SW480 (cell line): ENCODE measurements at regions not wholly inside any gene's neighbourhood (a gene's known extent, or its start where the extent isn't known, plus 50 kb on each side); places are given as distances from the start of the nearest gene placed in this dataset.
"Not testable (repeated sequence)": the region's sequence is repeated elsewhere in the genome, so short reads cannot be mapped to it uniquely, and the experiment has no call there.

ENCODE experiments used
- DNase-seq: peaks from one replicate; pipeline ENCODE4 v3.0.0-alpha.2; 2016; ENCODE audit warnings: low spot score

DNA sequence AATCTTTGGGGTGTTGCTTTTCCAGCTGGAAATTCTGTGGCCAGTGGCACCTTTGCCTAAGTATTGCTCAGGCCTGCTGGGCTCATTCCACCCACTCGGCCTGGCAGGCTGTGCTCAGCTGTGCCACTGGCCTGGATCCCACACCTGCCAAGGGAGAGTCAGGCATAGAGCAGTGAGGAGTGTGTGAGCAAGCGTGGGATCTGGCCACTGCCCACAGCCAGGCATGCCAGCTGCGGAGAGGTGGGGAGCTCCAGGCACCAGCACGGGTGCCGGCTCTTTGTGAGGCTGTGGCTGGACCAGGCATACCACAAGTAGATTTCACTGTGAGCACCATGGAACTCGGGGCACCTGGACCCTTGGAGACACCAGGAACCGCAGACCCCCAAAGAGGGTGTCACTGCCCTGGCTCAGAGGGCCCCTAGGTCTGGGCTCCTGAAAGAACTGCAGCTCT, 118.1 kb upstream of the MAP2 start:
- no peak for DNase-seq

DNA sequence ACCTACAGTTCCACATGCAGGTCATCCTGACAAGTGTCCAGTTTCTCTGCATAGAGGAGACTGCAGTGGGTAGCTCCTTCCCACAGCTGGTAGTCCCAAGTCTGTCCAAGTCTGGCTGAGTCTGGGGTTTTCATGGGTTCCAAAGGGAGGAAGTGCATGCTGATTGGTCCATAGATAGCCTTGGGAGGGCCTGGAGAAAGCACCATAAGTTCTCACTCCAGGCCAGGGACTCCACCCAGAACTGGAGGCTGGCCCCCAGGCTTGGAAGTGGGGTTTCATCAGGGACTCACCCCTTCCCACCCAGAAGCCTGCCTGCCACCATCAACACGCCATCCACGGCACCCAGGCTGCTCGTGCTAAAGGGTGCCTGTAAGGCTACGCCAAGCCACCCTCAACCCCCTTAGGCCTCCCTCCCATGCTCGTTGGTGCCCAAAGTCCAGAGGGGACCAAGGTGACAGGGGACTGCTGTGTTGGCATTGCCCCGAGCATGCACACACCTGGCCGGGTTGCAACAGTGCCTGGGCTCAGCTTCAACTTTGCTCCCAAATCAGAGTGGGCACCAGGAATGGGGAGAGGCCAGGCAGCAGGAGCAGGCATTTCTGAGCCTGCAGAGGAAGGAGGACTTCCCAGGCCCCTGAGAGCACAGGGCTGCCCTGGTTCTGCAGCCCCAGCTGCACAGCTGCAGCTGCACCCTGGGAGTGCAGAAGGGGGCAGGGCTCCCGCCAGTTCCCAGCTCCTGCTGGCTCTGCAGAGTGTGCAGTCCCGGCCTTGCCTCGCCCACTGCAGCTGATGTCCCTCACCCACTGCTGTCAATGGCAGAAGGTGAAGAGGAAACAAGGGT, 116.5 kb upstream of the MAP2 start:
- no peak for DNase-seq

DNA sequence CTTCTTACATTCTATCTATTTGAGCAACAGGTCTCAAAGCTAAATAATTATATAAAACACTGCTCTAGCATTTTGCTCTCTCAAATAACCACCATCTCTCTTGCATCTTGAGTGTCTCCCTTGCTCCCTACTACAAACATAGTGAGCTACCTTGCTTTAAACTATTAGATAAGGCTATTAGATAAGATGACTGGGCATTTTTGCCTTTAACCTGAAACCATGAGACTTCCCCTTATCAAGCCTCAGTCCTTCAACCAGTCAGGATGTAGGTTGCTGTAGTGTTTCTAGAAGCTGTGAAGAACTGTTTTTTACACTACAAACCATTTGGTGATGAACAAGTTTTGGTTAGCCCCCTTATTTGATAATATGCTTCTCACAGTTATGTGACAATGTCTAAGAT, 115.4 kb upstream of the MAP2 start:
- no peak for DNase-seq

DNA sequence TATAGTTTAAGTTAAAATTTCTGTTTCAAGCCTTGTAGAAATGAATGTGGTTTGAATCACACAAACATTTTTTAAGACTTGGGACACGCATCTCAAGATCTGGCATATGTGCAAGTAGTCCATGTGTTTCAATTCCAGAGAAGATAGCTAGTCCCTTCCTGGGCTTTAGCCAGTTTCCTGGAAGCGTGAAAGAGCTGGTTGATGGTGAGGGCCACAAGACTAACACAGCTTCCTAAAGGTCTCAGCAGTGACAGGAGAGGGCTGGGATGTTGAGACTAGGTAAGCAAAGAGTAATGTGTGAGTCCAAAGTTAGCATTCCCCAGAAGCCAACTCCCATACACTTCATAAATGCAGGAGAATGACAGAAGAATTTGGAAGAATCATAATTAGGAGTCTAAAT, 111.9 kb upstream of the MAP2 start:
- no peak for DNase-seq

DNA sequence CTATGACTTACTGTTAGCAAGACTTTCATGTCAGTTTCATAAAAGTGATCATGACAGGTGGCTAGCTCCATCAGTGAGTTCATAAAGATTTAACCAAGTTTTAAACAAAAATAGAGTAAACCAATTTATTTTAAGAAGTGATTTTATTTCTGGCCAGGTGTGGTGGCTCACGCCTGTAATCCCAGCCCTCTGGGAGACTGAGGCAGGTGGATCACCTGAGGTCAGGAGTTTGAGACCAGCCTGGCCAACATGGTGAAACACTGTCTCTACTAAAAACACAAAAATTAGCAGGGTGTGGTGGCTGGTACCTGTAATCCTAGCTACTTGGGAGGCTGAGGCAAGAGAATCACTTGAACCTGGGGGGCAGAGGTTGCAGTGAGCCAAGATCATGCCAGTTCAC, 111.4 kb upstream of the MAP2 start:
- not testable (repeated sequence) for DNase-seq

DNA sequence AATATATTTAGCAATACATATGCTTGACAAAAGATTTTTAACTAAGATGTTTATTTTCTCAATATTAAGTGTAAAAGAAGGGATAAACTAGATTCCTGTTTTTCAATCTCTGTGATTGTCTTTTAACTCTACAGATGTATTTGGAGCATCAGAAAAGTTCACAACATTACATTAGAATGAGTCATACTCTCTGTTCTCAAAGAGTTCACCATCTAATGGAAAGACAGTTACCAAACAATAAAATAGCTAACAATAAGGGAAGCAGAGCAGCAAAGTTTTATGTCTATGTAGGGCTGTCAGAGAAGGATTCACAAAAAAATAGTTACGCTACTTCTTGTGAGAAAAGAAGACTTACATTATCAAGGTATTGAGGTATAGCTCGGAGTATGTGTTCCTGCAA, 109.2 kb upstream of the MAP2 start:
- peak; percentile 2 for DNase-seq

DNA sequence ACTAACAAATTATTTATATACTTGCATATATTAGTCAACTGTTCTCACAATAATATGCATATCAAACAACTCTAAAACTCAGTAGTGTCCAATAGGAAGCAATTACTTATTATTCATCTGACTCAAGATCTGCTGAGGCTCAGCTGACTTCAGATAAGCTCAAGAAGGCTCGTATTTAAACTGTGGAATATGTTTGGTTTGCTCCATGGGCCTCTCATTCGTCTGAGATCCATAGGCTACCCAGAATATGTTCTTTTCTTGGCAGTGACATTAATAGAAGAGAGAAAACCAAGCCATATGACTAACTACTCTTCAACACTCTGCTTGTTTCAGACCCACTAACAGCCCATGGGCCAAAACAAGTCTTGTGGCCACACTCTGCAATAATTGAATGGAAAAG, 107.7 kb upstream of the MAP2 start:
- no peak for DNase-seq

DNA sequence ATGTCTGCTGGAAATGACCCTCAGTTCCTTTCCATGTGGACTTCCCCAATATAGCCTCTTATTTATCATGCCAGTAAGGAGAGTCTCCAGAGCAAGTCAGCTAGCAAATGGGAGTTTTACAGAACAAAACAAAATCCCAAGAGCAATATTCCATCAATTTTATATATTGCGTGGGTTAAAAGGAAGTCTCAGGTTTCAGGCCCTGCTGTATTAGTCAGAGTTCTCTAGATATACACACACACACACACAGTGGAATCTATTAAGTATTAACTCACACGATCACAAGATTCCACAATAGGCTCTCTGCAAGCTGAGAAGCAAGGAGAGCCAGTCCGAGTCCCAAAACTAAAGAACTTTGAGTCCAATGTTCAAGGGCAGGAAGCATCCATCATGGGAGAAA, 102.8 kb upstream of the MAP2 start:
- no peak for DNase-seq

DNA sequence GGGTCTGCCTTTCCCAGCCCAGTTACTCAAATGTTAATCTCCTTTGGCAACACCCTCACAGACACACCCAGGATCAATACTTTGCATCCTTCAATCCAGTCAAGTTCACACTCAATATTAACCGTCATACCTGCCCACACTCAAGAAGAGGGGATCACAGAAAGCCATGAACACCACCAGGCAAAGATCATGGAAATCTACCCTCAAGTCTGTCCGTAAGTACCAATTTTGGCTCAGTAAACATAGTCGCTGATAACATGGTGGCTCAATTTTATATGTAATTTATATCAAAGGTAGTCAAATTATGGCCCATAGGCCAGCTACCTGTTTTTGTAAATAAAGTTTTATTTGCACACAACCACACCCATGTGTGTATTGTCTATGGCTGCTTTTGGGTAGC, 102.3 kb upstream of the MAP2 start:
- no peak for DNase-seq

DNA sequence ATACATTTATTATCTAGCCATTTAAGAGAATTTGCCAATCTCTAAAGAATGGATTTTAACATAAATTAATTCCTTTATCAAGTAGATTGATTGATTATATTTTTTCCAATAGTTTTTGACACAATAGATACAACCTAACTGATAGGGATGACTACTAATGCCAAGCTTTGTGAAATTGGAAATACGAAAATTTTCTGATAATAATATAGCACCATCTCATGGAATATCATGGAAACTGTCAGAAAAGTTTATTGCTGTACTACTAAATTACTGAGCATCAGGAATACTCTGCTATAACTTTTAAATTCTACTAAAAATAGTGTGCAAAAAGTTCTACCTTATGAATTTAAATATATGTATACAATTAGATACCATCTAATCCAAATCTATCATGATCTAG, 101.8 kb upstream of the MAP2 start:
- no peak for DNase-seq

DNA sequence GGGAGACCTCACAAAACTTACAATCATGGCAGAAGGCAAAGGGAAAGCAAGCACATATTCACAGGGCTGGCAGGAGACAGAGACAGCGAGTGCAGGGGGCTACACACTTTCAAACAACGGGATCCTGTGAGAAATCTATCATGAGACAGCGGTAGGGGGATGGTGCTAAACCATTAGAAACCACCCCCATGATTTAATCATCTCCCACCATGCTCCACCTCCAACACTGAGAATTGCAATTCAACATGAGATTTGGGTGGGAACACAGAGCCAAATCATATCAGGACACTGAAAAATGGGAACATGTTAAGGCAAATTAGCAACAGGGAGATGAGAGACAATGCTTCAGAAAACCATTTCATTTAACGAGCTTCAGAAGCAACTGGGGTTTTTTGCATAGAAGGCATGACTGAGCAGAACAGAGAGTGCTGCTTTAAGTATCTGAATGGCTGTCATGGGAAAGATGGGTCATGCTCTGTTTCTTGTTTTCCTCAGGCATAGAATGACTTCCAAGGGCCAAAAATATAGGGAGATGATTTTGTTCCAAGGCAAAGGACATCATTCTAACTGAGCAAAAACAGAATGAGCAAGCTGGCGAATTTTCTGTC, 100.8 kb upstream of the MAP2 start:
- no peak for DNase-seq

DNA sequence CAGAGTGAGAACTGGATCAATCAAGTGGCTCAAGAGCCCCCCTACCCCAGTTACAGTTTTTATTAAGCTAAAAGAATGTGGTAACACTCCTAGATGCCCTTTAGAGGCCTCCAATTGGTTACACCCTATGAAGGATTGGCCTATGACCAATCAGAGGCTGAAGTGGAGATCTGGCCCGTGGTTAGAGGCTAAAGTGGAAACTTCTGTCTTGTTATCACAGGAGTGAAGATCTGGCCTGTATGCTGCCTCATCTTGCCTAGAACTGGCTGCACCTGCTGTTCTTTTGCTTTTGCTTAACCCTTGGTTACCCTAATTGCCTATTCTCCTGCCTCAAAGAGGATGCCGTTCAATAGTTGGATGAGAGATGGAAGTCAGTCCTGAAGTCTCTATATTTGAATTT, 100.1 kb upstream of the MAP2 start:
- DNase-seq = no peak

DNA sequence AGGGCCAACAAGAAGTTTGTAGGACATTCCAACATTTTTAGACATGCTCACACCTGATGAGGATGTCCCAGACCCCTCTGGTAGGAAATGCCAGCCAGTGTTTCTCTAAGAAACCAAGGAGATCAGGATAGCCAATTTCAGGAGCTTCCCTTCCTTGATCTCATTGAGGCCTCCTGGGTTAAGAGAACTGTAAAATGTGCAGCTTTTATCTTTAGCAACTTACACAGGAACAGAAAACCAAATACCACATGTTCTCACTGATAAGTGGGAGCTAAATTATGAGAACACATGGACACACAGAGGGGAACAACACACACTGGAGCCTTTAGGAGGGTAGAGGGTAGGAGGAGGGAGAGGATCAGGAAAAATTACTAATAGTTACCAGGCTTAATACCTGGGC, 99.6 kb upstream of the MAP2 start:
- DNase-seq = no peak

DNA sequence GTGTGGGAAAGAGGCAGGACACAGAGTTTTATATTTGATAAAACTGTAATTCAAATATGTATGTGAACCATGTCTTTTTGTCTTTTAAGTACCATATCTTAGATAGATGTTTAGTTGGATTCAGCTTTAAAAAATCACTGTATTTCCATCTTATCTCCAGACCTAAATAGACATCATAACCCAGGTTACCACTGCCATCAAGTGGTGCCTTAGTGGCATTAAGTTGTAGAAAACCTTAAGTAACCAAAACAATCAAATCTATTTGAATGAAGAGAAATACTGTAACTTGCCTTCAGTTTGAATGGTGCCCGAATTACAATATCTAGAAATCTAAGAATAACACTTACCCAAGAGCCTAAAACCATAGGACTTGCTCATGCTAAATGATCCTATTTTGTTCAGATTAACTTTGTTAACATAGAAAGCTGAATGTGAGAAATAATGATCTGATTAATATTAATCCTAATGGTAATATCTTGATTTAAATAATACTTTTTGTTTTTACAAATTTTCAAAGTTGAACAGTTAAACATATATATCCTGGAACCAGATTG, 92.5 kb upstream of the MAP2 start:
- DNase-seq = peak; percentile 24

DNA sequence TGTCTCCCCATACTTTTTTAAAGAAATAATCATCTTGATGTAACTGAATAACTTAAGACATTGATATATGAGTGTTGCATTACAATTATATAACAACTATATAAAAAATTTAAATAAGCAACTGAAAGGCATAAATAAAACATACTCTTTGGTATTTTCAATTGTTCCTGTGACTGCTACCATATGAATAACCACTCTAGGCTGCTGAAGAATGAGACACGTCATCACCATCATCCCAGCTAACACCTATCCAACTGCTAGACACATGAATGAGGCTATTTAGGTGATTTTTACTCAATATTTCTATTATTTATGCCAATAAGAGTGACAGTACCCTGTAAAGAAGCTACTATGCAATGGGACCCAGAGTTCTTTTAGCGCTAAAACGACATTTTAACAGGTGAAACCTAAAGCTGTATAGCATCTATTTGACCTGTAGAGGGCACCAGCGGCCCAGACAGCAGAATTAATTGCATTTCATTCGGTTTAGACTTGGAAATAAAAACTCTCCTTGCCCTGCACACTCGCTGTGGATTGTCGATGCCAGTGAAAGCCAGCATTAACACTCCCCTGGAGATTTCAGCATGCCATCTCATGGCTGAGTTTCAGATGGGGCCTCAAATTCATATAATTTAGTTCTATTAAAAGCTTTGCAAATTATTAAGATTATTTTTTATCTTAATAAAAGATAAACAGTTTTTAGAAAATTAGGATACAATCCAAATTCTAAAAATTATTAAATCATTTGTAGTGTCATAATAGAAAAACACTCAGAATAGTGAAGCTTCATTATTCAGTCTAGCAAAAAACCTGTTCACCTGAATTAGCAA, 89.4 kb upstream of the MAP2 start:
- peak; percentile 50 for DNase-seq

DNA sequence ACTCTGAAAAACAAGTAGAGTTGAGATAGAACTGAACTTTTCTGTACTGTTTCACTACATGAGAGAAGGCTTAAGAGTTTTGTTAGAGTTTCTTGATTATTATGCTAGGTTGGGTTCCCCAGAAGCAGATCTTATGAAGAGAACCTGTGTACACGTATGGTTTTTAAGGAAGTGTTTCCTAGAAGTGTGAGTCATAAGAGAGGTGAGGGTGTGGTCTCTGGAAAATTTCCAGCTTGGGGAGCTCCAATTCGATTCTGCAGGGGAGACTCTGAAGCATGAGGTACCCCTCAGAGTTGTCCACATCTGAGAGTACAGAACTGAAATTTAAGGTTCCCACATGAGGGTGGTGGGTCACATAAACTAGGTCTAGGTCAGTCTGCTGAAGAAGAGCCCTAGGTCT, 83.3 kb upstream of the MAP2 start:
- DNase-seq = no peak

DNA sequence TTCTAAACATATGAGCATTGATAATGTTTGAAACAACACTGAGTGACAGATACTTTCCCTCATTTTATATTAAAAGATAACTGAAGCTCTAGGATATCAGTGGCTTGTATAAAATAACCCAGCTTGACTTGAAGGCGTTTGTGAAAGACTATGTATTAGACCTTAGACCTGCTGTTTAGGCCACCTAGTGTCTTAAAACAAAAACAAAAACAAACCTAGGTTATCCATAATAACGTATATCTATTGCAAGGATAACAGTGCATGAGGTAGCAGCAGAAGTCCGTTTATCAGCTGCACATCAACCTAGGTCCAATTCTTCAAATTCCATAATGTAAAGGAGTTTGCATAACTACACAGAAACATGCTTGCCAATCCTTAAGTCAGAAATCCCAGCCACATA, 79.5 kb upstream of the MAP2 start:
- no peak for DNase-seq

DNA sequence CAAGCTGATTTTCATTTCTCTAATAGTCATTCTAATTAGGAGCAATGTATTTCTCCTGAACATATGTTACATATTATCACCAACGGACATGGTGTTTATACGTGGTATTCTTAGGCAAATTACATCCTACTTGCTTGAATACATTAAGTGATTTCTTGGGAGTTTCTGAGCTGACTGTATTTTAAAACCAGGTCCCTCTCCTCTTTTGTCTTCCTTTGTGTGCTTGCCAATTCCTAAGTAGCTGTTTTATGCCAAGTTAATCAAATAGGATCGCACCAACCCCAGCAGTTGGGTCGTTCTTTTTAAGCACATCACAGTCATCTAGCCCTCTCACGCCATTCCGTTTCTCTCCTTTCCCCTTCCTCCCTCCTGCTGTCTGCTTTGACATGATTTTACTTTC, 75.4 kb upstream of the MAP2 start:
- DNase-seq = no peak

DNA sequence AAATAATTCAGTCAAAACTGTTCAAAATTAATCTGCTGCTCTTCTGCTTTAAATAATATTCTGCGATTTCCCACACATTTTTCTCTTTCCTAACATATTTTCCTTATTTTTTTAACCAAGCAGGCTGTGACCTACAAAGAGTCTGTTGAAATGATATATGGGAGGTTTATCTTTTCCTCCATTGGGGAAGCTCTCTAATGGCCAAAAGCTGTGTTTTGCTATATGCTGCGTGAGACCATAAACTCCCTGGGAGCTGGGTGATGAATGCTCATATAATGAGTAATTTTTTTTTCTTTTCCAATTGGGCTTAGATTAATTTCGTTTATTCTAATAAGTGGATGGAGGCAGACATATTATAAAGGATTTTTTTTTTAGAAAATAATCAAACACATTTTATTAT, 72.2 kb upstream of the MAP2 start:
- no peak for DNase-seq

DNA sequence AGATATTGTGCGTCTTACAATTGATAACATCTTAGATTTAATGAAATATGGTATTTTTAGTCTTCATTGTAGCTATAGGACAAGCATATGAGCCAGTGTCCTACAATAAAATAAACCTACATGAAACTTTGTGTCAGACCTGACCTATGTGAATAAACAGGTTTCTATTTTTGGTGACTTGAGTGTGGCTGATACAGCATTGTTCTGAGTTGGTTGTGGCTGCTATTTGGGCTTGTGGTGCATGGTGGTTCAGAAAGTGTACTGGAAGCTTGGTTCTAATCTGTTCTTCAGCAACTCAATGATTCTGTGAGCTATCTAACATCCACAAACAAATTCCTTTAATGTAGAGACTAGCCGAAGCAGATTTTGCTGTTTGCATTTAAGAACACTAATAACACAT, 64.9 kb upstream of the MAP2 start:
- DNase-seq = no peak

DNA sequence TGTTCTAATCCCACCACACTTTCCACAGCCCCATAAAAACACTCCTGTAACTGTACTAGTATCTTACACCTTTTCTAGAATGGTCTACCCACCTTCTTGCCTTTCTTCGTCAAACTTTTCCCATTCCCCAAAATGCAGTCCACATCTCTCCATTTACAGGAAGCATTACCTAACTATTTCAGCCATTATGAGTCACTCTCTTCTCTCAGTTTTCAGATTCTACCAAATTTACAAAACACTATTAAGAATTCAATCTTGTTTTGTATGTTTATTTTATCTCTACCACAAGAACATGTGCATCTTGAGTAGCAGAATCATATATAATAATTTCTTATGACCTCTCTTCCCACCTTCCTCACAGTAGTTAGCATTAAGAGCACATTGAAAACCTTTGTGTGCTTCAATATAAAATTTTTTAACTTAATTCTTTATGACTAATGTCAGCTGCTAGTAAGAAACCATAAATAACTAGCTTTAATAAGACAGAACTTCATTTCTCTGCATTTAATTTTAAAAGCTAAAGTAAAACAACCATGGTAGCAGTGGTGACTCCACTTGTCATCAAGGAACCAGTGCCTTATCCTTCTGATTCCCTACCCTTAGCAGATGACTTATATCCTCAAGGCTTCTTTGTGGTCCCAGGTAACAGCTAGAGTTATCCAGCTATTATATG, 56.6 kb upstream of the MAP2 start:
- no peak for DNase-seq

DNA sequence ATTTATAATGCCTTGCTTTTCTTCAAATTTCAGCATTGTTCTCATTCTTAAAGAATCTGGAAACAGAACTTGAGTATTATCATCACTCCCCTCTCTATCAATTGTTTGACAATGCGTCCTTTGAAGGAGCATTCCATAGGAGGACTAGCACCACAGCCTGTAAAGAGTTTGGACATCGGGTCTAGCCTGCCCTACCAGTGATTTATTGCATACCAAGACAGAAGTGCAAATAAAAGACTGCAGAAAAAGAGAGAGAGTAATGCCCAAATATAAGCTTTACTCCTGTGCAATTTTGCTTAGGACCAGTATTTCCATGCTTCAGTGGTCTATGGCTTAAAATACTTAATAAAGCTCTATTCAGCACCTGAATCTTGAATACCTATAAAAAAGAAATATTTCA, 55.4 kb upstream of the MAP2 start:
- no peak for DNase-seq
